ENCODE measurements at regions not wholly inside any gene's neighbourhood (a gene's known extent, or its start where the extent isn't known, plus 50 kb on each side); places are given as distances from the start of the nearest gene placed in this dataset.

DNA sequence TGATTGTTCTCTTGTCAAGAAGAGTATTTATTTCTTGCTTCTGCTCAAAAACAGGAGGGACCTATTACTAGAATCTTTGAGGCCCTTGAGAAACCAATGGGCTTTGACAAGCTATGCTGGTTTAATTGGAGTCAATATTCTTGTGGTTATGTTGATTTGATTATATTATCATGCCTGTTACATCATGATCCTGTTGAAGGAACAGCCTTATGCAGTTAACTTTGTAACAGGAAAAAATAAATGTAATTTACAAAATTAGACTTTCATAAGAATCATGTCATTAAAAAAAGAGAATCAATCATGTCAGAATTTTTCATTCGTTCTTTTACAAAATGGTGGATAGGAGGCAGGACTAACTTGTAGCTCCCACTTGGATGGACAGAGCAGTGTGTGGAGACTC lies 386.1 kb upstream of the DDI1 start:
- H3K4me3 ChIP-seq (ENCODE audit: insufficient read depth, low read depth, low read length): no peak overlapping the region
- H3K4me3 Mint-ChIP-seq (ENCODE audit: unreplicated experiment): no peak overlapping the region
- DNase-seq (ENCODE audit: low read depth) (no peak), FAIRE-seq (no peak)
- peaks cover 3% of the 10 kb centered on the region for H3K4me1 ChIP-seq (ENCODE audit: insufficient read depth, low read length)
- H3K9me3 ChIP-seq (ENCODE audit: insufficient read depth, low read depth, low read length): no peaks in the 10 kb centered on the region
- no peak overlapping the region for H3K9ac ChIP-seq (ENCODE audit: low read length)
- TF ChIP-seq EZH2 (IDR thresholded peaks at IDR 0.05; ENCODE audit: insufficient read depth, low read length): no peak
- TF ChIP-seq, protein P1, sequence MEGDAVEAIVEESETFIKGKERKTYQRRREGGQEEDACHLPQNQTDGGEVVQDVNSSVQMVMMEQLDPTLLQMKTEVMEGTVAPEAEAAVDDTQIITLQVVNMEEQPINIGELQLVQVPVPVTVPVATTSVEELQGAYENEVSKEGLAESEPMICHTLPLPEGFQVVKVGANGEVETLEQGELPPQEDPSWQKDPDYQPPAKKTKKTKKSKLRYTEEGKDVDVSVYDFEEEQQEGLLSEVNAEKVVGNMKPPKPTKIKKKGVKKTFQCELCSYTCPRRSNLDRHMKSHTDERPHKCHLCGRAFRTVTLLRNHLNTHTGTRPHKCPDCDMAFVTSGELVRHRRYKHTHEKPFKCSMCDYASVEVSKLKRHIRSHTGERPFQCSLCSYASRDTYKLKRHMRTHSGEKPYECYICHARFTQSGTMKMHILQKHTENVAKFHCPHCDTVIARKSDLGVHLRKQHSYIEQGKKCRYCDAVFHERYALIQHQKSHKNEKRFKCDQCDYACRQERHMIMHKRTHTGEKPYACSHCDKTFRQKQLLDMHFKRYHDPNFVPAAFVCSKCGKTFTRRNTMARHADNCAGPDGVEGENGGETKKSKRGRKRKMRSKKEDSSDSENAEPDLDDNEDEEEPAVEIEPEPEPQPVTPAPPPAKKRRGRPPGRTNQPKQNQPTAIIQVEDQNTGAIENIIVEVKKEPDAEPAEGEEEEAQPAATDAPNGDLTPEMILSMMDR (IDR thresholded peaks at IDR 0.05; ENCODE audit: insufficient read depth, low read depth, low read length): no peak
- H3K27me3 ChIP-seq (ENCODE audit: insufficient read depth, low read length): no peaks in the 10 kb centered on the region
- peak overlapping the region; percentile 62 for H3K27ac Mint-ChIP-seq (ENCODE audit: unreplicated experiment)
- no peaks in the 10 kb centered on the region for H3K27me3 Mint-ChIP-seq (ENCODE audit: low read depth, unreplicated experiment)
- no peak overlapping the region for H3K27ac ChIP-seq (ENCODE audit: low read depth, low read length)
- H3K36me3 ChIP-seq (ENCODE audit: insufficient read depth, low read length): no peaks in the 10 kb centered on the region
- H3K36me3 Mint-ChIP-seq (ENCODE audit: low read depth, unreplicated experiment): no peaks in the 10 kb centered on the region
- H2AFZ ChIP-seq (ENCODE audit: low read depth, low read length): no peak overlapping the region
- H3K79me2 ChIP-seq (ENCODE audit: insufficient read depth, low read length): no peaks in the 10 kb centered on the region
- no peaks in the 10 kb centered on the region for H3K4me1 Mint-ChIP-seq (ENCODE audit: low read depth, unreplicated experiment)
- no peak overlapping the region for H3K4me2 ChIP-seq (ENCODE audit: low read length)
- no peaks in the 10 kb centered on the region for H4K20me1 ChIP-seq (ENCODE audit: insufficient read depth, low read length)
- H3K9me3 Mint-ChIP-seq (ENCODE audit: unreplicated experiment): peaks cover 25% of the 10 kb centered on the region

GRCh38 chr11:103651341-103651998 lies 385.0 kb upstream of the DDI1 start:
- no peaks in the 10 kb centered on the region for H4K20me1 ChIP-seq (ENCODE audit: insufficient read depth, low read length)
- Mint-ChIP-seq H3K27ac (ENCODE audit: unreplicated experiment) (no peak overlapping the region), H3K27me3 (ENCODE audit: low read depth, unreplicated experiment) (no peaks in the 10 kb centered on the region), H3K36me3 (ENCODE audit: low read depth, unreplicated experiment) (no peaks in the 10 kb centered on the region), H3K9me3 (ENCODE audit: unreplicated experiment) (peaks cover 25% of the 10 kb centered on the region), H3K4me3 (ENCODE audit: unreplicated experiment) (no peak overlapping the region), H3K4me1 (ENCODE audit: low read depth, unreplicated experiment) (no peaks in the 10 kb centered on the region)
- H3K27ac ChIP-seq (ENCODE audit: low read depth, low read length): no peak overlapping the region
- no peak overlapping the region for H3K9ac ChIP-seq (ENCODE audit: low read length)
- H3K4me1 ChIP-seq (ENCODE audit: insufficient read depth, low read length): peaks cover 3% of the 10 kb centered on the region
- FAIRE-seq: no peak
- no peaks in the 10 kb centered on the region for H3K9me3 ChIP-seq (ENCODE audit: insufficient read depth, low read depth, low read length)
- TF ChIP-seq EZH2 (IDR thresholded peaks at IDR 0.05; ENCODE audit: insufficient read depth, low read length): no peak
- TF ChIP-seq, protein P1 (IDR thresholded peaks at IDR 0.05; ENCODE audit: insufficient read depth, low read depth, low read length): no peak
- no peak overlapping the region for H3K4me3 ChIP-seq (ENCODE audit: insufficient read depth, low read depth, low read length)
- H2AFZ ChIP-seq (ENCODE audit: low read depth, low read length): no peak overlapping the region
- DNase-seq (ENCODE audit: low read depth): no peak
- H3K4me2 ChIP-seq (ENCODE audit: low read length): no peak overlapping the region
- no peaks in the 10 kb centered on the region for H3K27me3 ChIP-seq (ENCODE audit: insufficient read depth, low read length)
- H3K79me2 ChIP-seq (ENCODE audit: insufficient read depth, low read length): no peaks in the 10 kb centered on the region
- no peaks in the 10 kb centered on the region for H3K36me3 ChIP-seq (ENCODE audit: insufficient read depth, low read length)

GRCh38 chr11:103652013-103652412 lies 384.4 kb upstream of the DDI1 start:
- H3K4me3 Mint-ChIP-seq (ENCODE audit: unreplicated experiment): no peak overlapping the region
- Histone ChIP-seq H3K36me3 (ENCODE audit: insufficient read depth, low read length) (no peaks in the 10 kb centered on the region), H2AFZ (ENCODE audit: low read depth, low read length) (no peak overlapping the region), H3K4me2 (ENCODE audit: low read length) (no peak overlapping the region), H3K9me3 (ENCODE audit: insufficient read depth, low read depth, low read length) (no peaks in the 10 kb centered on the region), H3K79me2 (ENCODE audit: insufficient read depth, low read length) (no peaks in the 10 kb centered on the region), H3K4me3 (ENCODE audit: insufficient read depth, low read depth, low read length) (no peak overlapping the region), H4K20me1 (ENCODE audit: insufficient read depth, low read length) (no peaks in the 10 kb centered on the region), H3K9ac (ENCODE audit: low read length) (no peak overlapping the region), H3K4me1 (ENCODE audit: insufficient read depth, low read length) (peaks cover 3% of the 10 kb centered on the region), H3K27ac (ENCODE audit: low read depth, low read length) (no peak overlapping the region), H3K27me3 (ENCODE audit: insufficient read depth, low read length) (no peaks in the 10 kb centered on the region)
- DNase-seq (ENCODE audit: low read depth): peak; percentile 85
- no peak for FAIRE-seq
- no peak overlapping the region for H3K27ac Mint-ChIP-seq (ENCODE audit: unreplicated experiment)
- H3K36me3 Mint-ChIP-seq (ENCODE audit: low read depth, unreplicated experiment): no peaks in the 10 kb centered on the region
- no peaks in the 10 kb centered on the region for H3K27me3 Mint-ChIP-seq (ENCODE audit: low read depth, unreplicated experiment)
- TF ChIP-seq, protein P1 (IDR thresholded peaks at IDR 0.05; ENCODE audit: insufficient read depth, low read depth, low read length): no peak
- no peak for TF ChIP-seq EZH2 (IDR thresholded peaks at IDR 0.05; ENCODE audit: insufficient read depth, low read length)
- H3K9me3 Mint-ChIP-seq (ENCODE audit: unreplicated experiment): peaks cover 25% of the 10 kb centered on the region
- no peaks in the 10 kb centered on the region for H3K4me1 Mint-ChIP-seq (ENCODE audit: low read depth, unreplicated experiment)
